HepG2 (cell line): ENCODE measurements at regions not wholly inside any gene's neighbourhood (a gene's known extent, or its start where the extent isn't known, plus 50 kb on each side); places are given as distances from the start of the nearest gene placed in this dataset.

Experiments used
- ATAC-seq: fragments of 200-7000 bp; cut with Tn5 transposase; 3 replicates; pipeline ENCODE4 v1.9.1; 2020; ENCODE audit warnings: mild to moderate bottlenecking, moderate library complexity
- BruUV-seq: library from RNA; stranded (reverse); fragments of 400-500 nt; replicated peaks from 2 replicates; lab custom pipeline; 2021; lab: Mats Ljungman, UMichigan
- CTCF ChIA-PET: fragments of 300-600 bp; formaldehyde crosslinking; extraction: SDS; loops from one replicate; lab custom pipeline; 2021; ENCODE audit warnings: low total read pairs, inconsistent platforms, low intra/inter-chr PET ratio; lab: Yijun Ruan, JAX
- POLR2A ChIA-PET: fragments of 350-600 bp; sonication (Branson Sonifier 250); formaldehyde crosslinking; loops from one replicate; lab custom pipeline; 2020; ENCODE audit warnings: antibody characterized with exemption, inconsistent platforms; lab: Yijun Ruan, JAX
- DNase-seq: peaks from one replicate; pipeline ENCODE4 v3.0.0-alpha.2; 2015; ENCODE audit warnings: low spot score
- FAIRE-seq: peaks from 3 replicates; lab custom pipeline; 2011; peaks lifted over from hg19 to GRCh38; lab: Jason Lieb, UNC
- H2AFZ ChIP-seq: one replicate; pipeline ENCODE4 v1.6.1; 2011; ENCODE audit warnings: low read length, inconsistent platforms
- H3K27ac ChIP-seq: fragments of 300-600 bp; 3 replicates; pipeline ENCODE4 v1.8.0; 2011; ENCODE audit warnings: mixed run types, mild to moderate bottlenecking, mixed read lengths, low read length, inconsistent platforms; ENCODE audit not compliant: insufficient read depth; ENCODE audit errors: extremely low read length
- H3K27me3 ChIP-seq, 2 experiments: fragments of 200-600 bp in 1 of 2; 2 replicates in 1 of 2; 3 replicates in 1 of 2; pipeline versions ENCODE4 v1.6.0 to v1.8.0; 2011; ENCODE audit warnings: low read length in 2 of 2, mild to moderate bottlenecking in 2 of 2, moderate library complexity in 2 of 2, inconsistent platforms in 1 of 2; ENCODE audit not compliant: insufficient read depth in 2 of 2, control insufficient read depth in 1 of 2
- H3K36me3 ChIP-seq, 2 experiments: fragments of 200-600 bp in 1 of 2; replicated peaks in 1 of 2; 2 replicates in 1 of 2; 3 replicates in 1 of 2; pipeline versions ENCODE4 v1.5.1 to v1.8.0; 2011; ENCODE audit warnings: low read length in 2 of 2, inconsistent platforms in 1 of 2; ENCODE audit not compliant: insufficient read depth in 2 of 2, control insufficient read depth in 1 of 2
- H3K4me1 ChIP-seq: 2 replicates; pipeline ENCODE4 v1.5.1; 2012; ENCODE audit warnings: low read length, inconsistent platforms; ENCODE audit not compliant: insufficient read depth
- H3K4me2 ChIP-seq: 2 replicates; pipeline ENCODE4 v1.6.0; 2011; ENCODE audit warnings: low read depth, low read length, inconsistent platforms
- H3K4me3 ChIP-seq, 3 experiments: fragments of 200-600 bp in 1 of 3; sonication (generic), shearing (Covaris generic) in 1 of 3; replicated peaks in 1 of 3; 2 replicates each; pipeline ENCODE4 v1.5.1; 2011 to 2016; ENCODE audit warnings: low read length in 3 of 3, inconsistent platforms in 2 of 3, low read depth in 2 of 3, mild to moderate bottlenecking in 2 of 3, control low read depth in 1 of 3, mixed read lengths in 1 of 3; ENCODE audit not compliant: insufficient read depth in 1 of 3
- H3K79me2 ChIP-seq: one replicate; pipeline ENCODE4 v1.6.1; 2011; ENCODE audit warnings: low read length, inconsistent platforms; ENCODE audit not compliant: insufficient read depth
- H3K9ac ChIP-seq: 2 replicates; pipeline ENCODE4 v1.6.0; 2011; ENCODE audit warnings: mild to moderate bottlenecking, low read depth, low read length, inconsistent platforms; ENCODE audit not compliant: insufficient read depth
- H3K9me3 ChIP-seq: 2 replicates; pipeline ENCODE4 v1.5.1; 2012; ENCODE audit warnings: mild to moderate bottlenecking, low read length
- H4K20me1 ChIP-seq: 2 replicates; pipeline ENCODE4 v1.6.0; 2011; ENCODE audit warnings: inconsistent platforms, mild to moderate bottlenecking, low read length, moderate library complexity; ENCODE audit not compliant: insufficient read depth
- CC2D1A ChIP-seq: sonication (generic); formaldehyde crosslinking; IDR thresholded peaks from 2 replicates; pipeline ENCODE4 v1.8.1; 2023; ENCODE audit warnings: mild to moderate bottlenecking, missing genetic modification reagents
- E2F2 ChIP-seq: sonication (generic); formaldehyde crosslinking; IDR thresholded peaks from 2 replicates; pipeline ENCODE4 v1.4.0; 2020; ENCODE audit warnings: missing genetic modification reagents, borderline replicate concordance
- GATAD2A ChIP-seq: IDR thresholded peaks from 2 replicates; pipeline ENCODE4 v1.6.1; 2016
- GTF2F1 ChIP-seq: fragments of 150-350 bp; IDR thresholded peaks from 2 replicates; pipeline ENCODE4 v1.6.1; 2014; ENCODE audit warnings: low read length
- KMT2B ChIP-seq: IDR thresholded peaks from 2 replicates; pipeline ENCODE4 v1.6.1; 2016; ENCODE audit warnings: missing genetic modification reagents, missing compliant biosample characterization
- NFIB ChIP-seq: sonication (generic); formaldehyde crosslinking; IDR thresholded peaks from 2 replicates; pipeline ENCODE4 v1.9.0; 2021; ENCODE audit warnings: missing genetic modification reagents, mild to moderate bottlenecking, borderline replicate concordance
- NR2F1 ChIP-seq, 2 experiments: fragments of 450-650 bp in 1 of 2; formaldehyde crosslinking in 1 of 2; IDR thresholded peaks; 2 replicates each; pipeline versions ENCODE4 v1.5.0 to v1.6.1; 2016 to 2020; ENCODE audit warnings: mild to moderate bottlenecking in 1 of 2, missing compliant biosample characterization in 1 of 2, missing genetic modification reagents in 1 of 2, moderate library complexity in 1 of 2
- RBFOX2 ChIP-seq: fragments of 200-400 bp; formaldehyde crosslinking; IDR thresholded peaks from 2 replicates; pipeline ENCODE4 v1.6.1; 2017; ENCODE audit warnings: low read depth, mild to moderate bottlenecking, low read length
- SKI ChIP-seq: fragments of 450-650 bp; IDR thresholded peaks from one replicate; pipeline ENCODE4 v1.6.1; 2018; ENCODE audit warnings: mild to moderate bottlenecking; ENCODE audit not compliant: partially characterized antibody
- SKIL ChIP-seq: sonication (generic); formaldehyde crosslinking; IDR thresholded peaks from 2 replicates; pipeline ENCODE4 v1.8.0; 2022; ENCODE audit warnings: missing genetic modification reagents, mild to moderate bottlenecking, moderate library complexity, borderline replicate concordance
- TBL1XR1 ChIP-seq: fragments of 150-350 bp; IDR thresholded peaks from 2 replicates; pipeline ENCODE4 v1.6.1; 2014; ENCODE audit warnings: borderline replicate concordance, low read length; ENCODE audit not compliant: partially characterized antibody
- ZNF251 ChIP-seq: sonication (generic); formaldehyde crosslinking; IDR thresholded peaks from 2 replicates; pipeline ENCODE4 v1.9.0; 2021; ENCODE audit warnings: mild to moderate bottlenecking, missing genetic modification reagents
- ZNF570 ChIP-seq: sonication (generic); formaldehyde crosslinking; IDR thresholded peaks from 2 replicates; pipeline ENCODE4 v1.4.0; 2020; ENCODE audit warnings: mild to moderate bottlenecking, missing genetic modification reagents, borderline replicate concordance
- ZNF720 ChIP-seq: sonication (generic); formaldehyde crosslinking; IDR thresholded peaks from 2 replicates; pipeline ENCODE4 v1.4.0; 2020; ENCODE audit warnings: missing genetic modification reagents
- ZNF772 ChIP-seq: sonication (generic); formaldehyde crosslinking; IDR thresholded peaks from 2 replicates; pipeline ENCODE4 v1.5.0; 2020; ENCODE audit warnings: mild to moderate bottlenecking, missing genetic modification reagents
- ZNF816 ChIP-seq: sonication (generic); formaldehyde crosslinking; IDR thresholded peaks from 2 replicates; pipeline ENCODE4 v1.8.0; 2022; ENCODE audit warnings: missing genetic modification reagents, mild to moderate bottlenecking, borderline replicate concordance
- ZNF83 ChIP-seq: sonication (generic); formaldehyde crosslinking; IDR thresholded peaks from 2 replicates; pipeline ENCODE4 v1.4.0; 2020; ENCODE audit warnings: missing genetic modification reagents, mild to moderate bottlenecking, borderline replicate concordance
- WGBS: methylation state at CpG from one replicate; pipeline ENCODE4 v1.1.6; 2017; ENCODE audit warnings: low lambda C conversion rate; 5-methylcytosine and 5-hydroxymethylcytosine counted together
- in situ Hi-C: cut with HindIII; loops from 2 replicates; pipeline ENCODE4 v1.10.0; 2017; ENCODE audit warnings: low pct_unique_long_range_greater_than_20kb; ENCODE audit not compliant: extremely low pct_ligation_motif_present
- intact Hi-C: fragments of 100-400 bp; cut with micrococcal nuclease; formaldehyde crosslinking; loops from one replicate; pipeline ENCODE4 v1.10.0; 2022; ENCODE audit not compliant: unreplicated experiment

- H3K4me1 ChIP-seq = no peaks in the 10 kb centered on the region
- no peaks in the 10 kb centered on the region for H3K36me3 ChIP-seq
- no peak for FAIRE-seq
- TF ChIP-seq ZNF772 (CRISPR knock-in tag) = no peak
- TF ChIP-seq ZNF251 (CRISPR knock-in tag) = no peak
- no peak for TF ChIP-seq ZNF720 (CRISPR knock-in tag)
- TF ChIP-seq RBFOX2 = no peak
- no peak for TF ChIP-seq ZNF83 (CRISPR knock-in tag)
- TF ChIP-seq KMT2B (CRISPR knock-in tag) = no peak
- TF ChIP-seq NFIB = no peak
- no peak for TF ChIP-seq CC2D1A
- TF ChIP-seq ZNF816 (CRISPR knock-in tag) = no peak
- TF ChIP-seq E2F2 (CRISPR knock-in tag) = no peak
- no peak for TF ChIP-seq TBL1XR1
- TF ChIP-seq NR2F1 (CRISPR knock-in tag; IDR thresholded peaks at IDR 0.05) = no peak
- TF ChIP-seq GTF2F1 = no peak
- no peak for TF ChIP-seq SKI
- no peak for TF ChIP-seq SKIL (CRISPR knock-in tag)
- TF ChIP-seq GATAD2A = no peak
- no peak for TF ChIP-seq ZNF570 (CRISPR knock-in tag)
- intact Hi-C loops = no loop called here
- in situ Hi-C loops = no loop called here
- no peak overlapping the region for H3K4me3 ChIP-seq
- H3K79me2 ChIP-seq = no peaks in the 10 kb centered on the region
- ChIA-PET POLR2A (no interaction called here), CTCF (no interaction called here)
- no TSS peak for BruUV-seq
- H3K9ac ChIP-seq = no peak overlapping the region
- no peak overlapping the region for H3K27ac ChIP-seq
- no peak overlapping the region for H3K4me2 ChIP-seq
- H3K9me3 ChIP-seq = no peaks in the 10 kb centered on the region
- H2AFZ ChIP-seq = no peak overlapping the region
- no peaks in the 10 kb centered on the region for H4K20me1 ChIP-seq
- 12% methylated on average over 2 of the region's 2 CpGs for WGBS
- ATAC-seq = no peak
- no peaks in the 10 kb centered on the region for H3K27me3 ChIP-seq
- DNase-seq = no peak
Measured at GRCh38 chr18:73927496-73927895, 220.1 kb downstream of the FBXO15 start.
